Ovary (tissue), 7 donors: ENCODE measurements at regions not wholly inside any gene's neighbourhood (a gene's known extent, or its start where the extent isn't known, plus 50 kb on each side); places are given as distances from the start of the nearest gene placed in this dataset.

Experiments
- DNase-seq, 5 donors: peaks; one replicate each; pipeline ENCODE4 v3.0.0-alpha.2; 2019 to 2020
- H3K27ac ChIP-seq, 2 donors: fragments of 200-600 bp; one replicate each; pipeline versions ENCODE4 v1.5.1 to v1.8.0; 2019 to 2022
- H3K27me3 ChIP-seq: fragments of 200-600 bp; one replicate; pipeline ENCODE4 v1.8.0; 2022
- H3K36me3 ChIP-seq: fragments of 200-600 bp; sonication (generic); one replicate; pipeline ENCODE4 v1.5.1; 2019
- H3K4me1 ChIP-seq: one replicate; pipeline ENCODE4 v1.8.1; 2013; ENCODE audit warnings: mild to moderate bottlenecking, moderate library complexity; ENCODE audit not compliant: insufficient read depth
- H3K4me3 ChIP-seq: fragments of 200-600 bp; sonication (generic); one replicate; pipeline ENCODE4 v1.5.1; 2017
- H3K9me3 ChIP-seq, 2 donors: fragments of 200-600 bp in 1 of 2; sonication (generic) in 1 of 2; one replicate each; pipeline versions ENCODE4 v1.5.1 to v1.8.1; 2013 to 2019; ENCODE audit warnings: mild to moderate bottlenecking in 1 of 2, moderate library complexity in 1 of 2
- CTCF ChIP-seq, 3 donors: fragments of 450-650 bp in 2 of 3; fragments of 200-600 bp in 1 of 3; IDR thresholded peaks; one replicate each; pipeline versions ENCODE4 v1.5.1 to v1.8.0; 2016 to 2022; ENCODE audit warnings: antibody characterized with exemption in 3 of 3, mild to moderate bottlenecking in 1 of 3
- EP300 ChIP-seq: sonication (generic); formaldehyde crosslinking; IDR thresholded peaks from one replicate; pipeline ENCODE4 v1.6.1; 2017; ENCODE audit warnings: antibody characterized with exemption
- POLR2A ChIP-seq: fragments of 450-650 bp; IDR thresholded peaks from one replicate; pipeline ENCODE4 v1.6.1; 2017; ENCODE audit warnings: antibody characterized with exemption, mild to moderate bottlenecking, moderate library complexity
- WGBS, 3 donors: extraction: QIAGEN DNeasy Blood & Tissue Kit in 1 of 3; methylation state at CpG; one replicate each; pipeline versions ENCODE4 v1.1.5 to v1.1.7; 2013 to 2017; 5-methylcytosine and 5-hydroxymethylcytosine counted together
- intact Hi-C, 4 donors: fragments of 100-400 bp; cut with DNase I; formaldehyde crosslinking; loops; one replicate each; pipeline versions ENCODE4 v1.11.0 to v1.15.1; 2022 to 2023
- donor health status: DM: no; HTN: no; CAD: no; lungs with moderate emphysema.
- donor health status: DM: no; HTN: no; CAD: no.
- donor health status: Bipolar disorder and iron deficiency.
- donor health status: DM: no; HTN: no; CAD: no.
- donor health status: DM: yes; HTN: yes; CAD: no.

- H3K4me1 ChIP-seq: no peaks in the 10 kb centered on the region
These were observed 1034.3 kb downstream of the STIM2 start for GRCh38 chr4:27894951-27895350.

GRCh38 chr4:27908356-27908755 is 1047.7 kb downstream of the STIM2 start:
- Histone ChIP-seq H3K36me3 (no peaks in the 10 kb centered on the region), H3K4me1 (no peaks in the 10 kb centered on the region), H3K27me3 (no peaks in the 10 kb centered on the region), H3K9me3 (no peaks in the 10 kb centered on the region), H3K27ac (no peak overlapping the region), H3K4me3 (no peak overlapping the region)
- no peak for TF ChIP-seq CTCF (IDR thresholded peaks at IDR 0.05)
- no peak for TF ChIP-seq EP300
- TF ChIP-seq POLR2A: no peak
- intact Hi-C loops: no loop called here
- WGBS, 3 donors: 71 to 83% (median 79%) methylated on average over 3 of the region's 3 CpGs
- no peak for DNase-seq

More at GRCh38 chr4:27894951-27895350, 1034.3 kb downstream of the STIM2 start:
- 81 to 89% (median 89%) methylated on average over 2 of the region's 2 CpGs for WGBS, 3 donors
- Histone ChIP-seq H3K9me3 (no peaks in the 10 kb centered on the region), H3K4me3 (no peak overlapping the region), H3K27ac (no peak overlapping the region), H3K36me3 (no peaks in the 10 kb centered on the region), H3K27me3 (no peaks in the 10 kb centered on the region)
- TF ChIP-seq POLR2A (no peak), EP300 (no peak), CTCF (IDR thresholded peaks at IDR 0.05) (no peak)
- intact Hi-C loops: no loop called here
- DNase-seq: no peak

- WGBS, 3 donors: 15 to 58% (median 42%) methylated on average over 2 of the region's 2 CpGs
These were observed 1049.6 kb downstream of the STIM2 start for GRCh38 chr4:27910227-27910626.

GRCh38 chr4:27911047-27911446 is 1050.4 kb downstream of the STIM2 start:
- TF ChIP-seq EP300: no peak
- TF ChIP-seq POLR2A: no peak
- TF ChIP-seq CTCF (IDR thresholded peaks at IDR 0.05): no peak
- Histone ChIP-seq H3K4me3 (no peak overlapping the region), H3K27me3 (no peaks in the 10 kb centered on the region), H3K27ac (no peak overlapping the region), H3K4me1 (no peaks in the 10 kb centered on the region), H3K36me3 (no peaks in the 10 kb centered on the region), H3K9me3 (no peaks in the 10 kb centered on the region)
- WGBS, 3 donors: 54 to 78% (median 64%) methylated on average over 2 of the region's 2 CpGs
- intact Hi-C loops: no loop called here
- no peak for DNase-seq

More at GRCh38 chr4:27910227-27910626, 1049.6 kb downstream of the STIM2 start:
- Histone ChIP-seq H3K36me3 (no peaks in the 10 kb centered on the region), H3K4me1 (no peaks in the 10 kb centered on the region), H3K27ac (no peak overlapping the region), H3K27me3 (no peaks in the 10 kb centered on the region), H3K4me3 (no peak overlapping the region), H3K9me3 (no peaks in the 10 kb centered on the region)
- intact Hi-C loops: no loop called here
- no peak for TF ChIP-seq CTCF (IDR thresholded peaks at IDR 0.05)
- TF ChIP-seq EP300: no peak
- TF ChIP-seq POLR2A: no peak
- no peak for DNase-seq
